Astrocyte (in vitro differentiated cells and primary cell): ENCODE measurements at regions not wholly inside any gene's neighbourhood (a gene's known extent, or its start where the extent isn't known, plus 50 kb on each side); places are given as distances from the start of the nearest gene placed in this dataset.

ENCODE experiments used
- DNase-seq: peaks from one replicate; pipeline ENCODE4 v3.0.0-alpha.2; 2010; ENCODE audit warnings: low read depth
- FAIRE-seq: peaks from 2 replicates; lab custom pipeline; 2011; peaks lifted over from hg19 to GRCh38; lab: Jason Lieb, UNC
- H2AFZ ChIP-seq: 2 replicates; pipeline ENCODE4 v1.6.0; 2012; ENCODE audit warnings: low read depth, low read length, inconsistent platforms
- H3K27ac ChIP-seq: 2 replicates; pipeline ENCODE4 v1.5.1; 2011; ENCODE audit warnings: low read depth, low read length, inconsistent platforms
- H3K27me3 ChIP-seq: 2 replicates; pipeline ENCODE4 v1.6.0; 2011; ENCODE audit warnings: low read length, inconsistent platforms; ENCODE audit not compliant: insufficient read depth
- H3K36me3 ChIP-seq: 2 replicates; pipeline ENCODE4 v1.5.1; 2011; ENCODE audit warnings: low read length, inconsistent platforms; ENCODE audit not compliant: insufficient read depth
- H3K4me1 ChIP-seq: 2 replicates; pipeline ENCODE4 v1.5.1; 2011; ENCODE audit warnings: low read length, inconsistent platforms; ENCODE audit not compliant: insufficient read depth
- H3K4me2 ChIP-seq: 2 replicates; pipeline ENCODE4 v1.6.0; 2012; ENCODE audit warnings: low read length, inconsistent platforms
- H3K4me3 ChIP-seq: 2 replicates; pipeline ENCODE4 v1.5.1; 2011; ENCODE audit warnings: low read depth, mild to moderate bottlenecking, low read length, inconsistent platforms; ENCODE audit not compliant: insufficient read depth
- H3K79me2 ChIP-seq: 2 replicates; pipeline ENCODE4 v1.6.0; 2012; ENCODE audit warnings: mild to moderate bottlenecking, low read length, inconsistent platforms; ENCODE audit not compliant: insufficient read depth
- H3K9ac ChIP-seq: 2 replicates; pipeline ENCODE4 v1.6.0; 2012; ENCODE audit warnings: mild to moderate bottlenecking, low read length, inconsistent platforms
- H3K9me3 ChIP-seq: 2 replicates; pipeline ENCODE4 v1.5.1; 2012; ENCODE audit warnings: low read depth, mild to moderate bottlenecking, low read length, inconsistent platforms; ENCODE audit not compliant: insufficient read depth
- H4K20me1 ChIP-seq: 2 replicates; pipeline ENCODE4 v1.6.0; 2012; ENCODE audit warnings: low read length, inconsistent platforms; ENCODE audit not compliant: insufficient read depth
- H3K27ac Mint-ChIP-seq: one replicate; pipeline ENCODE4 v1.8.0; 2021; ENCODE audit warnings: mild to moderate bottlenecking, mixed read lengths; ENCODE audit not compliant: unreplicated experiment
- H3K27me3 Mint-ChIP-seq: one replicate; pipeline ENCODE4 v1.8.0; 2021; ENCODE audit warnings: low read depth, mixed read lengths; ENCODE audit not compliant: unreplicated experiment
- H3K36me3 Mint-ChIP-seq: one replicate; pipeline ENCODE4 v1.8.0; 2021; ENCODE audit warnings: low read depth, mixed read lengths; ENCODE audit not compliant: unreplicated experiment
- H3K4me1 Mint-ChIP-seq: one replicate; pipeline ENCODE4 v1.8.0; 2021; ENCODE audit warnings: low read depth, mixed read lengths; ENCODE audit not compliant: unreplicated experiment
- H3K4me3 Mint-ChIP-seq: one replicate; pipeline ENCODE4 v1.8.0; 2021; ENCODE audit warnings: mild to moderate bottlenecking, moderate library complexity, mixed read lengths; ENCODE audit not compliant: unreplicated experiment
- H3K9me3 Mint-ChIP-seq: one replicate; pipeline ENCODE4 v1.8.0; 2021; ENCODE audit warnings: mild to moderate bottlenecking, mixed read lengths; ENCODE audit not compliant: unreplicated experiment
- CTCF ChIP-seq: IDR thresholded peaks from 2 replicates; pipeline ENCODE4 v1.5.1; 2011; ENCODE audit warnings: low read depth, mild to moderate bottlenecking, inconsistent platforms, low read length, moderate library complexity; ENCODE audit not compliant: insufficient read depth
- EZH2 ChIP-seq: IDR thresholded peaks from 2 replicates; pipeline ENCODE4 v1.6.1; 2012; ENCODE audit warnings: mild to moderate bottlenecking, low read length, inconsistent platforms; ENCODE audit not compliant: insufficient read depth

- H3K27ac ChIP-seq: no peak overlapping the region
- H3K27me3 Mint-ChIP-seq: no peaks in the 10 kb centered on the region
- no peak overlapping the region for H3K4me3 ChIP-seq
- H4K20me1 ChIP-seq: no peaks in the 10 kb centered on the region
- no peaks in the 10 kb centered on the region for H3K9me3 ChIP-seq
- H2AFZ ChIP-seq: no peak overlapping the region
- FAIRE-seq: no peak
- no peaks in the 10 kb centered on the region for H3K4me1 ChIP-seq
- no peaks in the 10 kb centered on the region for H3K9me3 Mint-ChIP-seq
- no peaks in the 10 kb centered on the region for H3K79me2 ChIP-seq
- peaks cover 4% of the 10 kb centered on the region for H3K4me1 Mint-ChIP-seq
- no peak overlapping the region for H3K4me2 ChIP-seq
- no peaks in the 10 kb centered on the region for H3K36me3 ChIP-seq
- no peaks in the 10 kb centered on the region for H3K36me3 Mint-ChIP-seq
- TF ChIP-seq CTCF (no peak), EZH2 (no peak)
- no peak overlapping the region for H3K9ac ChIP-seq
- no peaks in the 10 kb centered on the region for H3K27me3 ChIP-seq
- H3K27ac Mint-ChIP-seq: no peak overlapping the region
- no peak overlapping the region for H3K4me3 Mint-ChIP-seq
- DNase-seq: no peak
Measured at GRCh38 chr4:117421706-117422105, 336.3 kb upstream of the TRAM1L1 start.

DNA sequence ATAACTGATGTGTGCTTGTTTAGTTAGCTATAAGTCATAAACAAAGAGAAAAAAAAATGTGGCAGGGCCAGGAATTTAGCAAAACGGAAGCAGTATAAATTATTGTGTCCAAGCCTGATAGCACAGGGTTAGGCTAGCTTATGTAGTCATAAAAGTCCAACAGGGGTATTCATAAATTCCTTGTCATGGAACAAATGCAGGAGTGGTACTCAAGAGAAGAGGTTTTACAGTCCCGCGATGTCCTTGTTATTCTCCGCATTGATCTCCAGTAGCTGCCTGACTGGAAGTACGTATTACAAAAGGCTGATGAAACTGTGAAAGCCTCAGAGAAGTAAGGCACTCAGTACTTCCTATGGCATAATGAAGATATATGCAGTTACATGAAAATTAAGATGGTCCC is 336.9 kb upstream of the TRAM1L1 start:
- Histone ChIP-seq H3K36me3 (no peaks in the 10 kb centered on the region), H3K9me3 (no peaks in the 10 kb centered on the region), H3K9ac (no peak overlapping the region), H3K27ac (no peak overlapping the region), H3K4me1 (no peaks in the 10 kb centered on the region), H4K20me1 (no peaks in the 10 kb centered on the region), H3K79me2 (no peaks in the 10 kb centered on the region), H3K4me2 (no peak overlapping the region), H2AFZ (no peak overlapping the region), H3K4me3 (no peak overlapping the region), H3K27me3 (no peaks in the 10 kb centered on the region)
- H3K4me1 Mint-ChIP-seq: peaks cover 4% of the 10 kb centered on the region
- H3K9me3 Mint-ChIP-seq: no peaks in the 10 kb centered on the region
- FAIRE-seq (no peak), DNase-seq (no peak)
- no peaks in the 10 kb centered on the region for H3K27me3 Mint-ChIP-seq
- no peak overlapping the region for H3K4me3 Mint-ChIP-seq
- no peaks in the 10 kb centered on the region for H3K36me3 Mint-ChIP-seq
- TF ChIP-seq CTCF (no peak), EZH2 (no peak)
- H3K27ac Mint-ChIP-seq: no peak overlapping the region

GRCh38 chr4:117425636-117426035 is 340.3 kb upstream of the TRAM1L1 start:
- Histone ChIP-seq H2AFZ (no peak overlapping the region), H3K27ac (no peak overlapping the region), H3K79me2 (no peaks in the 10 kb centered on the region), H3K9ac (no peak overlapping the region), H3K36me3 (no peaks in the 10 kb centered on the region), H3K9me3 (no peaks in the 10 kb centered on the region), H3K4me2 (no peak overlapping the region), H3K27me3 (no peaks in the 10 kb centered on the region), H4K20me1 (no peaks in the 10 kb centered on the region), H3K4me1 (no peaks in the 10 kb centered on the region), H3K4me3 (no peak overlapping the region)
- Mint-ChIP-seq H3K36me3 (no peaks in the 10 kb centered on the region), H3K4me3 (no peak overlapping the region), H3K9me3 (no peaks in the 10 kb centered on the region), H3K27ac (no peak overlapping the region), H3K27me3 (no peaks in the 10 kb centered on the region), H3K4me1 (peaks cover 12% of the 10 kb centered on the region)
- no peak for FAIRE-seq
- no peak for DNase-seq
- TF ChIP-seq CTCF (no peak), EZH2 (no peak)
